ENCODE measurements at regions not wholly inside any gene's neighbourhood (a gene's known extent, or its start where the extent isn't known, plus 50 kb on each side); places are given as distances from the start of the nearest gene placed in this dataset.

DNA sequence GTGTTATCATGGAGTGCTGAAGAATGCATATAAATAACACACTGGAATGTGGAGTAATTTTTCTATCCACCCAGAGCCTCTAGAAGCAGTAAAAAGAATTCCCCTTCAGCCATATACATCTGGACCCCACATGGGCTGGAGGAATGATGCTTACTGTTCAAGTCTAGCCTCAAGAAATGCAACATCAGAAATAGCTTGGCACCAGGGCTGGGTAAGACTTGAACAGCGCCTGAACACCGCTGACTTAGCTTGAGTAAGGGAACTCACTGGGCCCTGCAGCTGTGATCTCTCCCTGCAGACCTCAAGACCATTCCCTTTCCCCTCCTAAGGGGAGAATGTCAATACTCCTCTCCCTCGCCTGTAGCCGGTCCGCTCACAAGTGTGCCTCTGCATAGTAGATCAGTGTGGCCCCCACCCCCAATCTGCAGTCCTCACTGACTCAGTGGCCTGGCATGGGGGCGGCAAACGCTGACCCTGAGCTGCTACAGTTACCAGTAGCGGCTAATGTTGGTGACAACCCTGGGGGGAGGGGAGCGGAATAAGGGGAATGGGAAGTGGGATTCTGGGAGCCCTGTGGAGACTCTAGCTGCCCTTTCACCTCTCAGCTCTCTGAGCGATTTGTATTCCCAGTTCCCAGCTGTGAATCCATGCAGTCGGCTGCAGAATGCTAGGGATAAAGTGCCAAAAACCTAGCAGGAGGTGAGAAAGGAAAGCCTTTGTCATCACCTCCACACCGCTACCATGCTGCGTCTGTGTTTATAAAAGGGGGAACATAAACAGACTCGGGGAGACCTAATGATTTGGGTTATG lies 483.9 kb downstream of the DISC1 start (continued):
- TF ChIP-seq PHF8 (conservative IDR thresholded peaks at IDR 0.05; ENCODE audit: low read depth, low read length), result no peak; the same call in 1 of the 2 replicates
- TF ChIP-seq, protein P1, sequence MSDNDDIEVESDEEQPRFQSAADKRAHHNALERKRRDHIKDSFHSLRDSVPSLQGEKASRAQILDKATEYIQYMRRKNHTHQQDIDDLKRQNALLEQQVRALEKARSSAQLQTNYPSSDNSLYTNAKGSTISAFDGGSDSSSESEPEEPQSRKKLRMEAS (IDR thresholded peaks at IDR 0.05), result peak; percentile 45; the same call in 1 of the 2 replicates
- no peak for TF ChIP-seq CBX5 (IDR thresholded peaks at IDR 0.05; ENCODE audit: low read depth, low read length)
- TF ChIP-seq CHD2 (IDR thresholded peaks at IDR 0.05; ENCODE audit: low read length), result no peak
- TF ChIP-seq TAF1 (IDR thresholded peaks at IDR 0.05; ENCODE audit: low read depth, low read length), result no peak
- TF ChIP-seq TBP (IDR thresholded peaks at IDR 0.05; ENCODE audit: low read depth, low read length), result no peak
- peak; percentile 71 for TF ChIP-seq SAP30 (IDR thresholded peaks at IDR 0.05; ENCODE audit: insufficient read depth, insufficient replicate concordance, low read length)
- no peak for TF ChIP-seq NRF1 (IDR thresholded peaks at IDR 0.05; ENCODE audit: low read depth, low read length)
- peak; percentile 82 for TF ChIP-seq SP1 (IDR thresholded peaks at IDR 0.05; ENCODE audit: low read depth, low read length)
- peak; percentile 89 for TF ChIP-seq RBBP5 (IDR thresholded peaks at IDR 0.05; ENCODE audit: borderline replicate concordance, low read depth, low read length)
- peak; percentile 87 to 98 for TF ChIP-seq HDAC2 (IDR thresholded peaks at IDR 0.05; ENCODE audit: borderline replicate concordance in 1 of 2, low read depth in 2 of 2, low read length in 2 of 2)
- no peak for TF ChIP-seq RFX5 (IDR thresholded peaks at IDR 0.05; ENCODE audit: borderline replicate concordance, low read depth, low read length)
- no peak for TF ChIP-seq SP2 (IDR thresholded peaks at IDR 0.05; ENCODE audit: low read length)
- no peak; a peak in 2 of 4 replicates for TF ChIP-seq RAD21 (IDR thresholded peaks at IDR 0.05 in 1 of 2, conservative IDR thresholded peaks at IDR 0.05 in 1 of 2; ENCODE audit: low read depth in 2 of 2, low read length in 2 of 2)
- no peak for TF ChIP-seq SRF (IDR thresholded peaks at IDR 0.05; ENCODE audit: low read depth, low read length)
- TF ChIP-seq POLR2A (IDR thresholded peaks at IDR 0.05; ENCODE audit: control extremely low read depth in 1 of 2, low read depth in 2 of 2, low read length in 2 of 2), result no peak
- TF ChIP-seq ZNF274 (IDR thresholded peaks at IDR 0.05; ENCODE audit: borderline replicate concordance, extremely low read depth, low read length), result no peak
- 0 out of 2 replicates have a peak, but pooled peaks have one; percentile 16 for TF ChIP-seq POLR2AphosphoS5 (IDR thresholded peaks at IDR 0.05; ENCODE audit: low read depth, low read length)
- TF ChIP-seq SIX5 (IDR thresholded peaks at IDR 0.05; ENCODE audit: low read depth, low read length), result no peak
- TF ChIP-seq GTF2F1 (IDR thresholded peaks at IDR 0.05; ENCODE audit: borderline replicate concordance, low read depth, low read length), result no peak
- peak; percentile 75 for TF ChIP-seq YY1 (IDR thresholded peaks at IDR 0.05; ENCODE audit: low read depth, low read length)
- no peak for TF ChIP-seq SIRT6 (IDR thresholded peaks at IDR 0.05; ENCODE audit: low read length)
- no peak for TF ChIP-seq CEBPB (IDR thresholded peaks at IDR 0.05; ENCODE audit: low read depth, low read length)
- TF ChIP-seq BACH1 (IDR thresholded peaks at IDR 0.05; ENCODE audit: low read length), result no peak
- no peak for TF ChIP-seq HDAC6 (IDR thresholded peaks at IDR 0.05; ENCODE audit: low read depth, low read length)
- peak; percentile 8 to 83; a peak in 2 of 3 replicates for TF ChIP-seq EP300 (IDR thresholded peaks at IDR 0.05; ENCODE audit: borderline replicate concordance in 1 of 2, low read depth in 2 of 2, low read length in 2 of 2)

All from H1 (cell line).